ENCODE measurements at regions not wholly inside any gene's neighbourhood (a gene's known extent, or its start where the extent isn't known, plus 50 kb on each side); places are given as distances from the start of the nearest gene placed in this dataset.

- TF ChIP-seq CTCF (IDR thresholded peaks at IDR 0.05; ENCODE audit: low read depth, low read length, poor library complexity, severe bottlenecking) = no peak
- no peak for TF ChIP-seq EZH2phosphoT487 (IDR thresholded peaks at IDR 0.05; ENCODE audit: borderline replicate concordance, low read length)
These were observed 62.6 kb downstream of the ZIC1 start for GRCh38 chr3:147471741-147472140.
